ENCODE measurements at regions not wholly inside any gene's neighbourhood (a gene's known extent, or its start where the extent isn't known, plus 50 kb on each side); places are given as distances from the start of the nearest gene placed in this dataset.

DNA sequence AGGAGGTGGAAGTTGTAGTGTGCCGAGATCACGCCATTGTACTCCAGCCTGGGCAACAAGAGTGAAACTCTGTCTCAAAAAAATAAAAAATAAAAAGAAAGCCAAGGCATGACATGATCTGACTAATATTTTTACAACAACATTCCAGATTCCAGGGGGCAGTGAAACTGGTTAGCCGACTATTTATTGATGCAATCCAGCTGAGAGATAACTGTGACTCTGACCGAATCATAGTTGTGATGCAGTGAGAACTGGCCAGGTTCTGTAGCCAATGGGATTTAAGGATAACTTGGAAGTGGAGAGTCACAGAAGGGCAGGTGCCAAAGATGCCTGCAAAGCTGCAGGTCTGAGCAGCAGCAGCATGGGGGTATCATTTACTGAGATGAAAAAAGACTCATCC lies 82.9 kb upstream of the TSHZ2 start:
- H3K4me3 ChIP-seq (ENCODE audit: low read length): no peak overlapping the region
- TF ChIP-seq CTCF (conservative IDR thresholded peaks at IDR 0.05; ENCODE audit: low read depth, low read length): no peak
- no peak for DNase-seq (ENCODE audit: low read depth)

DNA sequence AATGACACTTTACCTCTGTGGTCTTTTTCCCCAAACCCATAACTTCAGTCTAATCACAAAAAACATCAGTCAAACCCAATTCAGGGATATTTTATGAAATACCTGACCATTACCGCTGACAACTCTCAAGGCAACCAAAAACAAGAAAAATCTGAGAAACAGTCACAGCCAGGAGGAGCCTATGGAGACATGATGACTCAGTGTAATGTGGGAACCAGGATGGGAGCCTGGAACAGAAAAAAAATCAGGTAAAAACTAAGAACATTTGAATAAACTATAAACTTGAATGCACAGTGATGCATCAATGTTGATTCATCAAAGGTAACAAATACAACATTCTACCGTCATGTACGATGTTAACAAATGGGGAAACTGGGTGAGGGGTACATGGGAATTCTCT lies 84.1 kb upstream of the TSHZ2 start:
- no peak for TF ChIP-seq CTCF (conservative IDR thresholded peaks at IDR 0.05; ENCODE audit: low read depth, low read length)
- no peak for DNase-seq (ENCODE audit: low read depth)
- H3K4me3 ChIP-seq (ENCODE audit: low read length): no peak overlapping the region

- TF ChIP-seq CTCF (conservative IDR thresholded peaks at IDR 0.05; ENCODE audit: low read depth, low read length): no peak
- H3K4me3 ChIP-seq (ENCODE audit: low read length): no peak overlapping the region
- DNase-seq (ENCODE audit: low read depth): no peak
Measured at GRCh38 chr20:52880997-52881396, 91.2 kb upstream of the TSHZ2 start.

DNA sequence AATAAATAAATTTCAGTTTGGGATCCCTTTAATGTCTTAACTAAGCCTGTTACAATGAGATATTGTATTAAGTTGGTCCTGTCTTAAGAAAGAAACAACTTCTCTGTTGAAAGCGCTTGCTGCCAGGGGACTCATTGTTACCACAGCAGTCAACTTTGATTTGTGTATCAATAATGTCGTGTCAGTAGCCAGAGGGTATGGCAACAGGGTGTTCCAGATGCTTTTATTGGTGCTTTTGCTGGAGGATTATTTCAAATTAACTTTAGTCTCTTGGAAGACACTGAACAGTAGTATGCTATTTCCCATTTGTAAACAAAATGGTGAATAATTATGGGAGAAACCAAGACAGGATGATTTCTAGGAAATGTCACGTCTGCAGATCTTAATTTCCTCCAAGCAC lies 91.9 kb upstream of the TSHZ2 start:
- DNase-seq (ENCODE audit: low read depth): no peak
- no peak for TF ChIP-seq CTCF (conservative IDR thresholded peaks at IDR 0.05; ENCODE audit: low read depth, low read length)
- H3K4me3 ChIP-seq (ENCODE audit: low read length): no peak overlapping the region

GRCh38 chr20:52874241-52874640 lies 97.9 kb upstream of the TSHZ2 start:
- no peak for TF ChIP-seq CTCF (conservative IDR thresholded peaks at IDR 0.05; ENCODE audit: low read depth, low read length)
- no peak for DNase-seq (ENCODE audit: low read depth)
- no peak overlapping the region for H3K4me3 ChIP-seq (ENCODE audit: low read length)

DNA sequence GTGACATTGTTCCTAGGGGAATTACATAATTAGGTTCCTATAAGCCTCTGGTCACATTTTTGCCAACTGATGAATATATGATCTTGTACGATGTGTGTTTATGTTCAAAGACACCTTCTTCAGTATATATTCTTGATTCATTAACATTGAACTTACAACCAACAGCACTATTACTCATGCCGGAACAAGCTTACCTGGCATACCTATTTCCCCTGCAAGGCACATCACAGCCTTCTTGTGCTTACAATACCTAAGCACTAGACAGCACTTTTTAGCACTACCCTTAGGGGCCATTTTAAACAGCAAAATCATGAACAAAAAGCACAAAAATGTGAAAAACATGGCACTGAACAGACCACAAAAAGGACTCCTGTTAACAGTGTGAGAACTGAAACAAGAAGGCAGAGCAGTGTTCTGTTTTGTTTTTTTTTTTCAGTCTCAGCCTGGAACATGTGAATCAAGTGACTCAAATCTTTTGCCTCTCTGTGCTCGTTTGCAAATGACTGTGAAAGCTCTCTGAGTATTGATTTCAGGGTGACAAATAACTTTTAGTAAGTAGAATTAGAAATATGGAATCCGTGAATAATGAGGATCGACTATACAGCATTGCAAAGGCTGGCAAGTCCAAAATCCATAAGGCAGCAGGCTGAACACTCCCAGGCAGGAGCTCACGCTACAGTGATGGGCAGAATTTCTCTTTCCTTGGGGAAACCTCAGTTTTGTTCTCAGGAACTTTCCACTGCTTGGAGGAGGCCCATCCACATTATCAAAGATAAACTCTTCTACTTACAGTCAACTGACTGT lies 102.3 kb upstream of the TSHZ2 start:
- DNase-seq (ENCODE audit: low read depth): no peak
- no peak for TF ChIP-seq CTCF (conservative IDR thresholded peaks at IDR 0.05; ENCODE audit: low read depth, low read length)
- H3K4me3 ChIP-seq (ENCODE audit: low read length): no peak overlapping the region

GRCh38 chr20:52869276-52869675 lies 102.9 kb upstream of the TSHZ2 start:
- DNase-seq (ENCODE audit: low read depth): no peak
- no peak overlapping the region for H3K4me3 ChIP-seq (ENCODE audit: low read length)
- no peak for TF ChIP-seq CTCF (conservative IDR thresholded peaks at IDR 0.05; ENCODE audit: low read depth, low read length)
